GM12878 (cell line): ENCODE measurements at regions not wholly inside any gene's neighbourhood (a gene's known extent, or its start where the extent isn't known, plus 50 kb on each side); places are given as distances from the start of the nearest gene placed in this dataset.

Experiments used
- ATAC-seq: fragments of 200-7000 bp; cut with Tn5 transposase; 3 replicates; pipeline ENCODE4 v1.9.1; 2020; ENCODE audit warnings: mild to moderate bottlenecking, moderate library complexity
- BruUV-seq: library from RNA; stranded (reverse); fragments of 400-500 nt; replicated peaks from 2 replicates; lab custom pipeline; 2021; lab: Mats Ljungman, UMichigan
- CTCF ChIA-PET: fragments of 300-600 bp; sonication (Branson Sonifier 250); formaldehyde crosslinking; extraction: SDS; loops from one replicate; lab custom pipeline; 2021; ENCODE audit warnings: inconsistent platforms; lab: Yijun Ruan, JAX
- POLR2A ChIA-PET: fragments of 350-600 bp; formaldehyde crosslinking; extraction: SDS; loops from one replicate; lab custom pipeline; 2021; ENCODE audit warnings: inconsistent platforms; lab: Charles Lee
- RAD21 ChIA-PET: fragments of 300-600 bp; sonication (Branson Sonifier 250); formaldehyde crosslinking; loops from one replicate; lab custom pipeline; 2023; ENCODE audit warnings: antibody characterized with exemption; ENCODE audit not compliant: unreplicated experiment; lab: Charles Lee
- SMC1A ChIA-PET: fragments of 300-600 bp; sonication (Branson Sonifier 250); formaldehyde crosslinking; loops from one replicate; lab custom pipeline; 2023; ENCODE audit not compliant: unreplicated experiment, uncharacterized antibody; lab: Charles Lee
- DNase-seq: peaks from one replicate; pipeline ENCODE4 v3.0.0-alpha.2; 2011; ENCODE audit warnings: low read depth, low spot score
- FAIRE-seq: peaks from 3 replicates; lab custom pipeline; 2011; peaks lifted over from hg19 to GRCh38; lab: Jason Lieb, UNC
- H2AFZ ChIP-seq: 2 replicates; pipeline ENCODE4 v1.6.0; 2011; ENCODE audit warnings: low read depth, low read length, control low read depth; ENCODE audit not compliant: control insufficient read depth
- H3K27ac ChIP-seq: 2 replicates; pipeline ENCODE4 v1.5.1; 2011; ENCODE audit warnings: control low read depth; ENCODE audit not compliant: control insufficient read depth, insufficient read depth
- H3K27me3 ChIP-seq, 2 experiments: replicated peaks in 1 of 2; 2 replicates each; pipeline versions ENCODE4 v1.6.0 to v1.6.1; 2011; ENCODE audit warnings: low read length in 1 of 2; ENCODE audit not compliant: control insufficient read depth in 2 of 2, insufficient read depth in 2 of 2
- H3K36me3 ChIP-seq, 2 experiments: 2 replicates each; pipeline ENCODE4 v1.5.1; 2011; ENCODE audit warnings: low read length in 1 of 2; ENCODE audit not compliant: control insufficient read depth in 2 of 2, insufficient read depth in 2 of 2
- H3K4me1 ChIP-seq: 2 replicates; pipeline ENCODE4 v1.6.1; 2011; ENCODE audit warnings: mild to moderate bottlenecking, low read length, moderate library complexity, mixed read lengths; ENCODE audit not compliant: control insufficient read depth, insufficient read depth
- H3K4me2 ChIP-seq: 2 replicates; pipeline ENCODE4 v1.6.0; 2011; ENCODE audit warnings: control low read depth; ENCODE audit not compliant: control insufficient read depth, insufficient read depth
- H3K4me3 ChIP-seq: fragments of 200-600 bp; sonication (generic); 2 replicates; pipeline ENCODE4 v1.5.1; 2016
- H3K79me2 ChIP-seq: 2 replicates; pipeline ENCODE4 v1.6.0; 2011; ENCODE audit warnings: low read length; ENCODE audit not compliant: control insufficient read depth, insufficient read depth
- H3K9ac ChIP-seq: 2 replicates; pipeline ENCODE4 v1.8.0; 2011; ENCODE audit warnings: low read length, control low read depth, mixed read lengths; ENCODE audit not compliant: control insufficient read depth, insufficient read depth
- H3K9me3 ChIP-seq: replicated peaks from 3 replicates; pipeline ENCODE4 v1.5.1; 2011; ENCODE audit warnings: mild to moderate bottlenecking, low read length; ENCODE audit not compliant: control insufficient read depth, insufficient read depth
- H4K20me1 ChIP-seq: 2 replicates; pipeline ENCODE4 v1.6.0; 2011; ENCODE audit not compliant: control insufficient read depth, insufficient read depth
- ASH2L ChIP-seq: fragments of 300-600, 200-600 bp; sonication (generic); IDR thresholded peaks from 2 replicates; pipeline ENCODE4 v1.6.1; 2017; ENCODE audit warnings: low read depth, mild to moderate bottlenecking, borderline replicate concordance
- CBX3 ChIP-seq: fragments of 200-600 bp; sonication (generic); IDR thresholded peaks from 2 replicates; pipeline ENCODE4 v1.6.1; 2016; ENCODE audit warnings: low read depth, borderline replicate concordance
- ELK1 ChIP-seq: IDR thresholded peaks from 2 replicates; pipeline ENCODE4 v1.6.1; 2012; ENCODE audit warnings: low read depth, low read length, improper control_type of control experiment
- KDM1A ChIP-seq: fragments of 200-600 bp; sonication (generic); IDR thresholded peaks from 2 replicates; pipeline ENCODE4 v1.6.1; 2016; ENCODE audit warnings: borderline replicate concordance
- LARP7 ChIP-seq: fragments of 450-650 bp; IDR thresholded peaks from 2 replicates; pipeline ENCODE4 v1.6.1; 2017; ENCODE audit warnings: mild to moderate bottlenecking
- MXI1 ChIP-seq: fragments of 150-350 bp; IDR thresholded peaks from 2 replicates; pipeline ENCODE4 v1.6.1; 2011; ENCODE audit warnings: low read depth, mild to moderate bottlenecking, inconsistent platforms, low read length, improper control_type of control experiment
- PRDM15 ChIP-seq: fragments of 450-650 bp; formaldehyde crosslinking; IDR thresholded peaks from 2 replicates; pipeline ENCODE4 v1.4.0; 2020; ENCODE audit warnings: mild to moderate bottlenecking, moderate library complexity
- STAT3 ChIP-seq: IDR thresholded peaks from 2 replicates; pipeline ENCODE4 v1.6.1; 2011; ENCODE audit warnings: low read depth, low read length, improper control_type of control experiment
- TAF1 ChIP-seq: IDR thresholded peaks from 2 replicates; pipeline ENCODE4 v1.6.1; 2011; ENCODE audit warnings: mild to moderate bottlenecking, low read depth, low read length, borderline replicate concordance
- TBL1XR1 ChIP-seq: IDR thresholded peaks from 2 replicates; pipeline ENCODE4 v1.6.1; 2012; ENCODE audit warnings: low read depth, low read length, improper control_type of control experiment
- USF2 ChIP-seq: IDR thresholded peaks from 2 replicates; pipeline ENCODE4 v1.6.1; 2011; ENCODE audit warnings: low read depth, low read length, improper control_type of control experiment, borderline replicate concordance
- ZBED1 ChIP-seq: IDR thresholded peaks from 2 replicates; pipeline ENCODE4 v1.6.1; 2016; ENCODE audit warnings: borderline replicate concordance
- ZBTB4 ChIP-seq: fragments of 450-650 bp; formaldehyde crosslinking; IDR thresholded peaks from 2 replicates; pipeline ENCODE4 v1.4.0; 2022; ENCODE audit warnings: mild to moderate bottlenecking, moderate library complexity
- WGBS: methylation state at CpG from one replicate; pipeline ENCODE4 v1.1.6; 2016; ENCODE audit warnings: low lambda C conversion rate; ENCODE audit not compliant: insufficient replicate concordance, insufficient coverage; ENCODE audit errors: missing lambda C conversion rate; 5-methylcytosine and 5-hydroxymethylcytosine counted together
- in situ Hi-C: fragments of 300-500 bp; cut with MboI; formaldehyde crosslinking; loops from 9 replicates; pipeline ENCODE4 v1.14.3; 2018; ENCODE audit warnings: mixed read lengths
- intact Hi-C: fragments of 100-400 bp; cut with micrococcal nuclease; formaldehyde crosslinking; loops from one replicate; pipeline ENCODE4 v1.14.2; 2022; ENCODE audit not compliant: unreplicated experiment

GRCh38 chr21:36628761-36629460 lies 70.0 kb upstream of the SIM2 start:
- BruUV-seq = no TSS peak

More at GRCh38 chr21:36628761-36629460, 70.0 kb upstream of the SIM2 start:
- no peaks in the 10 kb centered on the region for H4K20me1 ChIP-seq
- no peaks in the 10 kb centered on the region for H3K36me3 ChIP-seq
- H3K27ac ChIP-seq = no peak overlapping the region
- DNase-seq (no peak), FAIRE-seq (no peak), ATAC-seq (no peak)
- H3K4me1 ChIP-seq = no peaks in the 10 kb centered on the region
- CTCF ChIA-PET = interaction anchor here (0.7 to 3.2 kb wide), 8 partner anchors 10 to 381 kb away, joined by 3 to 19 read pairs (median 6); no protein-coding TSS in a partner anchor
- WGBS = 49% methylated on average over 13 of the region's 13 CpGs
- H3K4me2 ChIP-seq = no peak overlapping the region
- intact Hi-C loops (no loop called here), in situ Hi-C loops (no loop called here)
- H3K9me3 ChIP-seq = no peaks in the 10 kb centered on the region; the same call in 2 of the 3 replicates
- no peaks in the 10 kb centered on the region for H3K79me2 ChIP-seq
- H2AFZ ChIP-seq = no peak overlapping the region
- no peak for TF ChIP-seq LARP7
- no peak for TF ChIP-seq ASH2L
- TF ChIP-seq TBL1XR1 = no peak
- TF ChIP-seq TAF1 = no peak
- no peak for TF ChIP-seq ZBED1
- TF ChIP-seq KDM1A = no peak
- TF ChIP-seq MXI1 = no peak
- TF ChIP-seq STAT3 = no peak
- no peak for TF ChIP-seq ELK1
- no peak for TF ChIP-seq PRDM15 (CRISPR knock-in tag)
- no peak for TF ChIP-seq CBX3
- no peak for TF ChIP-seq USF2
- TF ChIP-seq ZBTB4 (CRISPR knock-in tag) = no peak
- no peak overlapping the region for H3K4me3 ChIP-seq
- POLR2A ChIA-PET = no interaction called here
- RAD21 ChIA-PET = no interaction called here
- H3K27me3 ChIP-seq = no peaks in the 10 kb centered on the region
- SMC1A ChIA-PET = interaction anchor here (2.4 kb wide), 1 partner anchor 124 kb away, joined by 23 read pairs; no protein-coding TSS in a partner anchor
- H3K9ac ChIP-seq = no peak overlapping the region
